Endothelial cell of umbilical vein (primary cell): ENCODE measurements at regions not wholly inside any gene's neighbourhood (a gene's known extent, or its start where the extent isn't known, plus 50 kb on each side); places are given as distances from the start of the nearest gene placed in this dataset.

Source experiments
- BruUV-seq: library from RNA; stranded (reverse); fragments of 400-500 nt; replicated peaks from 2 replicates; lab custom pipeline; 2021; lab: Mats Ljungman, UMichigan
- CTCF ChIA-PET: fragments of 300-600, 350-600 bp; sonication (Branson Sonifier 250); formaldehyde crosslinking; loops from one replicate; lab custom pipeline; 2021; ENCODE audit warnings: antibody characterized with exemption, inconsistent platforms; lab: Charles Lee
- POLR2A ChIA-PET: fragments of 300-600, 350-600 bp; sonication (Branson Sonifier 250); formaldehyde crosslinking; loops from one replicate; lab custom pipeline; 2021; ENCODE audit warnings: antibody characterized with exemption, inconsistent platforms; lab: Charles Lee
- DNase-seq: peaks from one replicate; pipeline ENCODE4 v3.0.0-alpha.2; 2011; ENCODE audit warnings: low read depth, low spot score
- FAIRE-seq: peaks from 2 replicates; lab custom pipeline; 2011; peaks lifted over from hg19 to GRCh38; lab: Jason Lieb, UNC
- H2AFZ ChIP-seq: 2 replicates; pipeline ENCODE4 v1.6.0; 2012; ENCODE audit warnings: low read depth, low read length, control low read depth, inconsistent platforms
- H3K27ac ChIP-seq: 2 replicates; pipeline ENCODE4 v1.5.1; 2011; ENCODE audit warnings: low read depth, mild to moderate bottlenecking, control low read depth, low read length, moderate library complexity; ENCODE audit not compliant: insufficient read depth
- H3K27me3 ChIP-seq, 2 experiments: 2 replicates each; pipeline versions ENCODE4 v1.6.0 to v1.6.1; 2011; ENCODE audit warnings: low read length in 2 of 2, mixed read lengths in 1 of 2; ENCODE audit not compliant: control insufficient read depth in 2 of 2, insufficient read depth in 2 of 2
- H3K36me3 ChIP-seq, 2 experiments: 2 replicates in 1 of 2; 3 replicates in 1 of 2; pipeline ENCODE4 v1.5.1; 2011; ENCODE audit warnings: low read length in 2 of 2, mild to moderate bottlenecking in 1 of 2, moderate library complexity in 1 of 2; ENCODE audit not compliant: control insufficient read depth in 2 of 2, insufficient read depth in 2 of 2; ENCODE audit errors: extremely low read depth in 1 of 2
- H3K4me1 ChIP-seq: 3 replicates; pipeline ENCODE4 v1.5.1; 2011; ENCODE audit warnings: mild to moderate bottlenecking, low read length; ENCODE audit not compliant: control insufficient read depth, insufficient read depth; ENCODE audit errors: extremely low read depth
- H3K4me2 ChIP-seq: 2 replicates; pipeline ENCODE4 v1.6.1; 2011; ENCODE audit warnings: low read length, control low read depth, mixed read lengths; ENCODE audit not compliant: insufficient read depth
- H3K4me3 ChIP-seq, 3 experiments: fragments of 200-600 bp in 1 of 3; sonication (generic), shearing (Covaris generic) in 1 of 3; replicated peaks in 1 of 3; 2 replicates each; pipeline ENCODE4 v1.5.1; 2011 to 2016; ENCODE audit warnings: control low read depth in 3 of 3, low read length in 3 of 3, mild to moderate bottlenecking in 2 of 3, inconsistent platforms in 1 of 3, low read depth in 1 of 3, moderate library complexity in 1 of 3; ENCODE audit not compliant: insufficient read depth in 1 of 3
- H3K79me2 ChIP-seq: 2 replicates; pipeline ENCODE4 v1.6.0; 2012; ENCODE audit warnings: low read length, inconsistent platforms; ENCODE audit not compliant: control insufficient read depth, insufficient read depth
- H3K9ac ChIP-seq: replicated peaks from 2 replicates; pipeline ENCODE3; 2011; ENCODE audit warnings: low read length, control low read depth; ENCODE audit not compliant: insufficient read depth; ENCODE audit errors: extremely low read depth
- H3K9me1 ChIP-seq: replicated peaks from 3 replicates; pipeline ENCODE4 v1.6.0; 2011; ENCODE audit warnings: mild to moderate bottlenecking, low read length; ENCODE audit not compliant: control insufficient read depth, insufficient read depth; ENCODE audit errors: extremely low read depth
- H3K9me3 ChIP-seq: replicated peaks from 2 replicates; pipeline ENCODE4 v1.5.1; 2012; ENCODE audit warnings: low read length, inconsistent platforms; ENCODE audit not compliant: control insufficient read depth, insufficient read depth
- H4K20me1 ChIP-seq: replicated peaks from 2 replicates; pipeline ENCODE3; 2011; ENCODE audit warnings: mild to moderate bottlenecking, low read length; ENCODE audit not compliant: control insufficient read depth, insufficient read depth; ENCODE audit errors: extremely low read depth
- EZH2 ChIP-seq: IDR thresholded peaks from 2 replicates; pipeline ENCODE4 v1.6.1; 2012; ENCODE audit warnings: borderline replicate concordance, low read depth, mild to moderate bottlenecking, moderate library complexity, low read length, inconsistent platforms; ENCODE audit not compliant: severe bottlenecking
- FOS ChIP-seq: IDR thresholded peaks from 2 replicates; pipeline ENCODE4 v1.6.1; 2011; ENCODE audit warnings: mild to moderate bottlenecking, low read length, moderate library complexity, borderline replicate concordance; ENCODE audit not compliant: insufficient read depth
- GATA2 ChIP-seq: IDR thresholded peaks from 2 replicates; pipeline ENCODE4 v1.7.0; 2011; ENCODE audit warnings: low read depth, mild to moderate bottlenecking, moderate library complexity, mixed read lengths, low read length; ENCODE audit not compliant: insufficient read length, insufficient read depth
- JUN ChIP-seq: IDR thresholded peaks from 2 replicates; pipeline ENCODE4 v1.6.1; 2011; ENCODE audit warnings: borderline replicate concordance, low read depth; ENCODE audit not compliant: insufficient read length, insufficient read depth
- POLR2A ChIP-seq: IDR thresholded peaks from 2 replicates; pipeline ENCODE4 v1.6.1; 2012; ENCODE audit warnings: low read depth, mild to moderate bottlenecking, control low read depth, low read length
- dilution Hi-C: fragments of 300-500 bp; cut with MboI; formaldehyde crosslinking; loops from one replicate; pipeline ENCODE4 v1.15.0; 2019; ENCODE audit warnings: low sequenced_read_pairs; ENCODE audit not compliant: extremely low pct_ligation_motif_present
- intact Hi-C: fragments of 100-400 bp; cut with micrococcal nuclease; formaldehyde crosslinking; loops from one replicate; pipeline ENCODE4 v1.10.0; 2022
- TF ChIP-seq, protein P1 (sequence below), 2 donors: IDR thresholded peaks; 1 replicate in 1 of 2; 2 replicates in 1 of 2; pipeline ENCODE4 v1.5.1; 2011; ENCODE audit warnings: low read length in 2 of 2, mild to moderate bottlenecking in 2 of 2, moderate library complexity in 2 of 2, control low read depth in 1 of 2, inconsistent platforms in 1 of 2, low read depth in 1 of 2; ENCODE audit not compliant: insufficient read depth in 1 of 2; ENCODE audit errors: extremely low read depth in 1 of 2

GRCh38 chr20:7723284-7723683 is 217.0 kb downstream of the HAO1 start:
- Histone ChIP-seq H3K79me2 (no peaks in the 10 kb centered on the region), H3K4me3 (no peak overlapping the region), H3K9me3 (no peaks in the 10 kb centered on the region), H3K27ac (no peak overlapping the region), H3K9ac (no peak overlapping the region), H3K27me3 (no peaks in the 10 kb centered on the region), H4K20me1 (no peaks in the 10 kb centered on the region), H3K9me1 (no peaks in the 10 kb centered on the region), H3K4me1 (peaks cover 10% of the 10 kb centered on the region), H3K36me3 (no peaks in the 10 kb centered on the region), H2AFZ (peak overlapping the region; percentile 80), H3K4me2 (peak overlapping the region; percentile 26)
- peak; percentile 52 for FAIRE-seq
- BruUV-seq = no TSS peak
- ChIA-PET POLR2A (no interaction called here), CTCF (no interaction called here)
- intact Hi-C loops (loop anchor here (5.0 kb wide), 1 partner anchor 134 kb away; no protein-coding TSS in a partner anchor), dilution Hi-C loops (no loop called here)
- DNase-seq = peak; percentile 66
- peak; percentile 76 for TF ChIP-seq GATA2
- no peak for TF ChIP-seq POLR2A
- TF ChIP-seq FOS = peak; percentile 74

- Histone ChIP-seq H2AFZ (no peak overlapping the region), H3K4me3 (no peak overlapping the region), H3K9me1 (no peaks in the 10 kb centered on the region), H3K9me3 (no peaks in the 10 kb centered on the region), H3K36me3 (no peaks in the 10 kb centered on the region), H3K27ac (no peak overlapping the region), H3K79me2 (no peaks in the 10 kb centered on the region), H3K27me3 (no peaks in the 10 kb centered on the region), H3K4me2 (no peak overlapping the region), H3K4me1 (peaks cover 2% of the 10 kb centered on the region), H4K20me1 (no peaks in the 10 kb centered on the region), H3K9ac (no peak overlapping the region)
- no peak for FAIRE-seq
- no TSS peak for BruUV-seq
- TF ChIP-seq JUN (no peak), POLR2A (no peak), FOS (peak; percentile 52), EZH2 (no peak)
- TF ChIP-seq, protein P1, sequence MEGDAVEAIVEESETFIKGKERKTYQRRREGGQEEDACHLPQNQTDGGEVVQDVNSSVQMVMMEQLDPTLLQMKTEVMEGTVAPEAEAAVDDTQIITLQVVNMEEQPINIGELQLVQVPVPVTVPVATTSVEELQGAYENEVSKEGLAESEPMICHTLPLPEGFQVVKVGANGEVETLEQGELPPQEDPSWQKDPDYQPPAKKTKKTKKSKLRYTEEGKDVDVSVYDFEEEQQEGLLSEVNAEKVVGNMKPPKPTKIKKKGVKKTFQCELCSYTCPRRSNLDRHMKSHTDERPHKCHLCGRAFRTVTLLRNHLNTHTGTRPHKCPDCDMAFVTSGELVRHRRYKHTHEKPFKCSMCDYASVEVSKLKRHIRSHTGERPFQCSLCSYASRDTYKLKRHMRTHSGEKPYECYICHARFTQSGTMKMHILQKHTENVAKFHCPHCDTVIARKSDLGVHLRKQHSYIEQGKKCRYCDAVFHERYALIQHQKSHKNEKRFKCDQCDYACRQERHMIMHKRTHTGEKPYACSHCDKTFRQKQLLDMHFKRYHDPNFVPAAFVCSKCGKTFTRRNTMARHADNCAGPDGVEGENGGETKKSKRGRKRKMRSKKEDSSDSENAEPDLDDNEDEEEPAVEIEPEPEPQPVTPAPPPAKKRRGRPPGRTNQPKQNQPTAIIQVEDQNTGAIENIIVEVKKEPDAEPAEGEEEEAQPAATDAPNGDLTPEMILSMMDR (IDR thresholded peaks at IDR 0.05; ENCODE audit: extremely low read depth in 1 of 2, insufficient read depth in 1 of 2, low read depth in 1 of 2, low read length in 2 of 2) = no peak
- intact Hi-C loops = no loop called here
- DNase-seq = no peak
- dilution Hi-C loops = no loop called here
- POLR2A ChIA-PET = no interaction called here
- CTCF ChIA-PET = no interaction called here
These were observed 211.9 kb downstream of the HAO1 start for GRCh38 chr20:7728338-7728737.
